GM10248 (cell line): ENCODE measurements at regions not wholly inside any gene's neighbourhood (a gene's known extent, or its start where the extent isn't known, plus 50 kb on each side); places are given as distances from the start of the nearest gene placed in this dataset.

Experiments used
- CTCF ChIA-PET: fragments of 300-600 bp; sonication (Branson Sonifier 250); formaldehyde crosslinking; extraction: SDS; loops from one replicate; lab custom pipeline; 2021; ENCODE audit warnings: antibody characterized with exemption; lab: Yijun Ruan, JAX
- POLR2A ChIA-PET: fragments of 350-650 bp; sonication (Branson Sonifier 250); formaldehyde crosslinking; extraction: SDS; loops from one replicate; lab custom pipeline; 2020; ENCODE audit warnings: antibody characterized with exemption; lab: Yijun Ruan, JAX
- DNase-seq: peaks from one replicate; pipeline ENCODE4 v3.0.0; 2012; ENCODE audit errors: extremely low spot score
- CTCF ChIP-seq: IDR thresholded peaks from 2 replicates; pipeline ENCODE4 v1.5.1; 2012; ENCODE audit warnings: mild to moderate bottlenecking, low read depth; ENCODE audit errors: extremely low read depth, missing control alignments, control extremely low read depth

DNA sequence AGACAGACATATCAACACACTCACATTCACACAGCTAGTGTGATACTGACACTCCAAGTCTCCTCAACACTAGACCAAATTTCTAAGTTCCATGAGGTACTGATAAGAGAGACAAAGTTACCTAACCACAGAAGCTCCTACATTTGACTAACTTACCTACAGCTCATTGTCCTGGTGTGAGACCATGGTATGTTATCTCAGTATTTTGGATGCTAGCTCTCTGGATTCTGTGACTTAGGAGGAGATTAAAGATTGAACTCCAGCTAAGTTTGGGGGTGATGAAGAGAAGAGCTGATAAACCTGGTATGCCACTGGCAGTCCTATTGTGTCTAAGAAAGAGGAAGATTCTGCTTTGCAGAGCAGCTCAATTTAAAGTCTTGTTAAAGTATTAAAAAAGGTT lies 144.0 kb upstream of the MYRIP start:
- CTCF ChIA-PET: interaction anchor here (1.3 to 1.4 kb wide), 2 partner anchors 513 to 652 kb away, joined by 4 read pairs; no protein-coding TSS in a partner anchor
- no peak for DNase-seq
- no peak for TF ChIP-seq CTCF
- POLR2A ChIA-PET: no interaction called here

DNA sequence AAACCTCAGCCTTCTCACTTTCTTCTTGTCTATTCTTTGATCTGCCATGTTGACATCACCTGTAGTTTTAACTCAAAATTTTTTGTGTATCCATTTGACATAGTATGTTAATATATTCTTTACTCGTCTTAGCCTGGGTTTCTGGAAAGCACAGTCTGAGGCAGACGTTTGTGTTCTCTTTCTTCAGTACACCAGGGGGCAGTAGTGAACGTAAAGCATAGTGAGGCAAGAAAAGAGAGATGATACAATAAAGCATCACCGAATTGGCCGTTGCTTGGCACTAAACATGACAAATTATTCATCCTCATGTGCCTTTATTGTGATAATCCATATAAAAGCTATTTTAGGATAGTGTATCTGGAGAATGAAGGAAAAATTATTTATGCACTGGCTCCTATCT lies 141.0 kb upstream of the MYRIP start:
- CTCF ChIA-PET: no interaction called here
- DNase-seq: peak; percentile 29
- peak; percentile 61 for TF ChIP-seq CTCF
- POLR2A ChIA-PET: no interaction called here

GRCh38 chr3:39671116-39671515 lies 138.3 kb upstream of the MYRIP start:
- CTCF ChIA-PET: no interaction called here
- POLR2A ChIA-PET: no interaction called here
- no peak for TF ChIP-seq CTCF
- DNase-seq: no peak

- POLR2A ChIA-PET: no interaction called here
- TF ChIP-seq CTCF: no peak
- no peak for DNase-seq
- CTCF ChIA-PET: no interaction called here
Observed at GRCh38 chr3:39671600-39671999, 137.8 kb upstream of the MYRIP start.

GRCh38 chr3:39705351-39705900 lies 104.0 kb upstream of the MYRIP start:
- no peak for DNase-seq

GRCh38 chr3:39707314-39707909 lies 102.0 kb upstream of the MYRIP start:
- ChIA-PET CTCF (interaction anchor here (1.0 kb wide), 1 partner anchor 46 kb away, joined by 3 read pairs; no protein-coding TSS in a partner anchor), POLR2A (no interaction called here)
- DNase-seq: peak; percentile 45
- peak; percentile 42 for TF ChIP-seq CTCF

More at GRCh38 chr3:39705351-39705900, 104.0 kb upstream of the MYRIP start:
- POLR2A ChIA-PET: no interaction called here
- CTCF ChIA-PET: interaction anchor here (0.6 to 2.0 kb wide), 4 partner anchors 9 to 474 kb away, joined by 3 to 6 read pairs (median 3); no protein-coding TSS in a partner anchor
- no peak for TF ChIP-seq CTCF
